Kidney (tissue), 13 donors: ENCODE measurements at regions not wholly inside any gene's neighbourhood (a gene's known extent, or its start where the extent isn't known, plus 50 kb on each side); places are given as distances from the start of the nearest gene placed in this dataset.

ENCODE experiments used
- DNase-seq, 5 donors: peaks; one replicate each; pipeline ENCODE4 v3.0.0-alpha.2; 2013 to 2020
- FAIRE-seq: peaks from 2 replicates; lab custom pipeline; 2012; peaks lifted over from hg19 to GRCh38; lab: Jason Lieb, UNC
- H3K27ac ChIP-seq, 2 donors: one replicate each; pipeline ENCODE4 v1.7.0; 2013; ENCODE audit warnings: low read depth in 2 of 2, low read length in 2 of 2, inconsistent platforms in 1 of 2
- H3K27me3 ChIP-seq: one replicate; pipeline ENCODE4 v1.7.1; 2013; ENCODE audit warnings: low read length, inconsistent platforms; ENCODE audit not compliant: control insufficient read depth, insufficient read depth
- H3K36me3 ChIP-seq, 3 donors: one replicate each; pipeline versions ENCODE4 v1.7.0 to v1.7.1; 2013; ENCODE audit warnings: low read length in 3 of 3, control low read depth in 1 of 3, inconsistent platforms in 1 of 3; ENCODE audit not compliant: insufficient read depth in 3 of 3, control insufficient read depth in 2 of 3
- H3K4me1 ChIP-seq, 3 donors: one replicate each; pipeline versions ENCODE4 v1.7.0 to v1.7.1; 2013; ENCODE audit warnings: low read length in 3 of 3, inconsistent platforms in 1 of 3, low read depth in 1 of 3; ENCODE audit not compliant: control insufficient read depth in 2 of 3, insufficient read depth in 2 of 3
- H3K4me3 ChIP-seq, 3 donors: one replicate each; pipeline versions ENCODE4 v1.7.0 to v1.8.1; 2013; ENCODE audit warnings: low read length in 3 of 3, control low read depth in 1 of 3, inconsistent platforms in 1 of 3
- H3K9ac ChIP-seq, 3 donors: one replicate each; pipeline versions ENCODE4 v1.7.0 to v1.7.1; 2013; ENCODE audit warnings: low read length in 3 of 3, control low read depth in 1 of 3, inconsistent platforms in 1 of 3
- H3K9me3 ChIP-seq, 3 donors: one replicate each; pipeline versions ENCODE4 v1.7.0 to v1.7.1; 2013; ENCODE audit warnings: low read length in 3 of 3, control low read depth in 1 of 3, inconsistent platforms in 1 of 3; ENCODE audit not compliant: control insufficient read depth in 2 of 3, insufficient read depth in 1 of 3
- CTCF ChIP-seq: IDR thresholded peaks from 3 replicates; pipeline ENCODE4 v1.5.1; 2012; ENCODE audit warnings: mild to moderate bottlenecking, moderate library complexity, borderline replicate concordance; ENCODE audit not compliant: insufficient read depth; ENCODE audit errors: extremely low read depth
- intact Hi-C: fragments of 100-400 bp; cut with DNase I; formaldehyde crosslinking; loops from one replicate; pipeline ENCODE4 v1.11.1; 2022
- donor health status: control.
- donor health status: control.
- donor health status: control.
- donor health status: control.
- donor health status: control.
- donor health status: DM: yes; HTN: yes; CAD: no.
- donor health status: Normal renal cell carcinoma (clear cell type).

GRCh38 chr14:24744641-24745040 is 110.7 kb upstream of the GZMB start:
- no peaks in the 10 kb centered on the region for H3K27me3 ChIP-seq
- no peaks in the 10 kb centered on the region for H3K4me1 ChIP-seq
- H3K4me3 ChIP-seq, result no peak overlapping the region
- TF ChIP-seq CTCF, result no peak
- no peak overlapping the region for H3K9ac ChIP-seq
- DNase-seq (no peak), FAIRE-seq (no peak)
- intact Hi-C loops, result no loop called here
- no peaks in the 10 kb centered on the region for H3K36me3 ChIP-seq
- H3K9me3 ChIP-seq, result no peaks in the 10 kb centered on the region
- no peak overlapping the region for H3K27ac ChIP-seq

GRCh38 chr14:24741871-24742270 is 107.9 kb upstream of the GZMB start:
- intact Hi-C loops, result no loop called here
- DNase-seq (no peak), FAIRE-seq (no peak)
- Histone ChIP-seq H3K9ac (no peak overlapping the region), H3K4me1 (no peaks in the 10 kb centered on the region), H3K9me3 (no peaks in the 10 kb centered on the region), H3K36me3 (no peaks in the 10 kb centered on the region), H3K27me3 (no peaks in the 10 kb centered on the region), H3K27ac (no peak overlapping the region), H3K4me3 (no peak overlapping the region)
- TF ChIP-seq CTCF, result no peak

GRCh38 chr14:24735984-24736630 is 102.1 kb upstream of the GZMB start:
- DNase-seq, result no peak
- no peaks in the 10 kb centered on the region for H3K36me3 ChIP-seq
- no peaks in the 10 kb centered on the region for H3K9me3 ChIP-seq
- no peak for FAIRE-seq
- no peaks in the 10 kb centered on the region for H3K27me3 ChIP-seq
- no peaks in the 10 kb centered on the region for H3K4me1 ChIP-seq
- no peak overlapping the region for H3K9ac ChIP-seq
- no peak for TF ChIP-seq CTCF
- H3K27ac ChIP-seq, result no peak overlapping the region
- intact Hi-C loops, result no loop called here
- H3K4me3 ChIP-seq, result no peak overlapping the region
